Activated naive CD4-positive, alpha-beta T cell treated with anti-CD3 and anti-CD28 coated beads, Interleukin-2, amount 50 U/mL, for 16 hours (primary cell): ENCODE measurements at regions not wholly inside any gene's neighbourhood (a gene's known extent, or its start where the extent isn't known, plus 50 kb on each side); places are given as distances from the start of the nearest gene placed in this dataset.

Experiments used
- DNase-seq: peaks from one replicate; pipeline ENCODE4 v3.0.0-alpha.2; 2020

DNA sequence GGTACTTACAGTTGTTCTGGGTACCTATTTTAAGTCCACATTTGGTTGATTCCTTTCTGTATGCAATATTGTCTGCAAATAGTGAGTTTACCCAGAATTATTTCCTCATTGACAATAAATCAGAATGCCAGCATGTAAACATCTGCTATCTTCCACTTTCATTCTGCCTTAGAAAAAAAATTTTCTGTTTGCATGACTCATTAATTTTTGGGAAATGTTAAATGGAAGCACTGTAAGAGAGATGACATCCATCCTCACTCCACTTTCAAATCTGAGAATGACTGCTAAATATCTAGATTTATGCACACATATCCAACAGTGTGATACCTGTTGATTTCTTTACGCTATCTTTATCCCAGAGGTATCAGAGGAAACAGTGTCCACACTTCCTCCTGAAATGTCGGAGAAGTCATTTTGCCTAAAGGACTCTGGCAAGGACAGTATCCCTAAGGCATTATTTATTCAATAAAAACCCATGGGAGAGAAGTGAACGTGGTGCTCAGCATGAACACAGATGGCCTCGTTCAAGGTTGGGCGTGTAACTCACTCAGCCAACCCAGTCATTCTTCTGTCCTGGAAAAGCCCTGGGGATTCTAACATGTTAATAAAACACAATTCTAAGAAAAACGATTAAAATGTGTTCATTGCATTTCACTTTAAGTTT lies 780.9 kb downstream of the QKI start:
- no peak for DNase-seq

DNA sequence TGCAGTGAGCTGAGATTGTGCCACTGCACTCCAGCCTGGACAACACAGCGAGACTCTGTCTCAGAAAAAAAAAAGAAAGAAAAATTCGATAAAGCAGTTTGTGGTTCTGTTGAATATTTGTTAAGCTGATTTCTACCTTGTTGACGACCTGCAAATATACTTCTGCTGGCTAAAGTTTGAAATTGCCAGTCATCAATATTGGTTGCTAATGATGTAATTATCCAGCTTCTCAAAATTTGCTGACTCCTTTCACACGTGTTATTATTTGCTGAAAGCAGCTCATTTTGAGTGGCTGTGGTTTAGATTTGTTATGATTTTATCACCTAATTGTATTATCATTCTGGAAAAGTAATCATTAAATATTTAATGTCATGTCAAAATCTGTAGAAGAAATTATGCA lies 774.3 kb downstream of the QKI start:
- no peak for DNase-seq

DNA sequence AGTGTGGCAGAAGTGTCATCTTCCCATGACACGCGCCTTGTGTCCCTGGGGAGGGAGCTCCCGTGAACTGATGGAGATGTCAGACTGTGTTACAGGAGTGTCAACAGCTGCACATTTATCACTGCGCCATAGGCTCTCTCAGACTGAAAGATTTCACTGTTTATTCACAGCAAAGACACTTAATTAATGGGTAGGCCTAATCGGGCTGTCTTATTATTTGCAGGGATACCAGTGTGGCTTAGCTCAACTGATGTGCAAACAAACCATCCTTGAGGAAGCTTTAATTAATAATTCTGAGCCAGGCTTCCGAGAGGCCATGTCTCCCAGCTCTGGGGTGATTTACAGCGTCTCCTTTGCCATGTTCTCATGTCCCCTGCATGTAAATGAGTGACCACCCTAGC lies 771.0 kb downstream of the QKI start:
- no peak for DNase-seq

DNA sequence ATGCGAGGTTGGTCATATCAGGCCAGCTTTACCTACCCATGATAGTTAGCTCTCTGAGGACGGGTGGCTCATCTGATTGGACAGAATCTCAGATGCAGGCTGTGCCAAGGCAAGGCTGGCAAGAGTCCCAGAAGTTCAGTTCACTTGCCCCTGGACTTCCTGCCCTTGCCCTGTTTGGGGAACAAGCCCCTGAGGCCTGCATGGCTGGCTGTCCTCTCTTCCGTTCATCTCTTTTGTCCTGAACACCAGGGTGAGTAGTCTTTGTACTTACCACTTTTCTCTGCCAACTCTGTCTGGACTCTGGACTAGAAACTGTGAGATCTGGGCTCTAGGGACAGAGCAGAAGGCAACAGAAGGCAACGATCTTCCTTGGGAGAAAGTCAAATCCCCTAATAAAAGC lies 769.9 kb downstream of the QKI start:
- no peak for DNase-seq

DNA sequence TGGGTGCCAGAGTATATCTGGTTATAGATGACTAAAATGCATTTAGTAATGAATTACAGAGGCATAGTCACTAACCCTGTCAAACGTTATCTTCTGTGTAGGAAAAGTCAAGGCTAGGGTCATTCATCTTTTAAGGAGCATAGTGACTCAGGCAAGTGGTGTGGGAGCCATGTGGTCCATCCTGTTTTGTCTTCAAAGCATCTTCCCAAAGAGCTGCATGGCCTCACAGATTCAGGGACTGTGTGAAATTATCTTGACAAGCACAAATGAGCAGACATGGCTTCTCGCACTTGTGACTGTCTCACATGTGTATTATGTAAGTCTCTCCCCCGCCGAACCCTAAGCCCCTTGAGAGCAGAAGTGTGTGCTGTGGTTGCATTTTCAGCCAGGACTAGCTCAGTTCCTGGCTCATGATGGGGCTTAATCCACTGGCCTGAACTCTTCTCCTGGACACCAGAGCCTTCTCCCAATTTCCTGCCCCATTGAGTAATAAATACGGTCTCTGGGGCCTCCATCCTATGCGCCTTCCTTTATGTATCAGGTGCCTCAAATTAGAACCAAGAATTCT lies 769.1 kb downstream of the QKI start:
- DNase-seq: no peak

DNA sequence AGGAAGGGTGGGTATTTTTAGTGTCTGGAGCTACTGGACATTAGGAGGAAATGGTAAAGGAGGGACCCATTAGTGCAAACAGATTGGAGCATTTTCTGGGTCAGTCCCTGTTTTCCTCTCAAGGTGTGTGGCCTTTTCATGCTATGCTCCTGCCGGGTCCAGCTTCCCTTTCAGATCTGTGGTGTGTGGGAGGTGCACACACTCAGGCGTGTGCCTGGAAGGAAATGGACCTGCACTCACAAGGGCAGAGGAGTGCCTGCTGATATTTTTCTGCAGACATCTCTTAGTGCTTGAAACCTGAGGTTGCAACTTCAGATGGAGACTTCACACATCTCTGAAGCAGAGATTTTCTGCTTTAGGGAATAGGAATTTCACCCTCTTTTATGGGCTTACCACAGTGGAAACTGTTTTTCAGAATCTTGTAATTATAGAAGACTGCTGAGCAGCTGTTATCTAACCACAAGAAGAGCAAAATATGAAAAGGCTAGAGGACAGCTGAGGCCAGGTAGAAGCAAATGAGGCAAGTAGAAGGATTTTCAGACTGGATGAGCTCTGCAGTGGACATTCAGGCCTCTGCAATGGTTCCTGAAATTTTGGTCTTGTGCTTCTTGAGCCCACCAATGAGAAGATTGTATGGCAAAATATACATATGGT lies 764.3 kb downstream of the QKI start:
- no peak for DNase-seq

DNA sequence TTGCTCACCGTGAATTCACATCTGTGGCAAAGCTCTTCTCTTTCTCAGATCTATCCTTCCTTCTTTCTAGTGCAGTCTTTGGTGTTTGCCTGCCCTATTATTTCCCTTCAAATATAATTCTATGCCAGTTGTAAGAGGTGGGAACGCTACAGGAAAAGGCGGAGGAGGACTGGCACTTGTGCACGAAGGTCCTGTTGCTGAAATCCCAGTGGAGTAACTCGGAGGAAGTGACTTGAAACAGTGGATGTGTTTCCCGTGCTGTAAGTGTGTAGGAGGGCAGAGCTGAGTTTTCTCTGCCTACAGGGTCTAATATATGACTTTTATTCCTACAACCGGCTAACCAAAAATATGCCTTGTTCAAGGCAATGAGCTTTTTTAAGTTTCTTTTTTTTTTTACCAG lies 754.8 kb downstream of the QKI start:
- no peak for DNase-seq

DNA sequence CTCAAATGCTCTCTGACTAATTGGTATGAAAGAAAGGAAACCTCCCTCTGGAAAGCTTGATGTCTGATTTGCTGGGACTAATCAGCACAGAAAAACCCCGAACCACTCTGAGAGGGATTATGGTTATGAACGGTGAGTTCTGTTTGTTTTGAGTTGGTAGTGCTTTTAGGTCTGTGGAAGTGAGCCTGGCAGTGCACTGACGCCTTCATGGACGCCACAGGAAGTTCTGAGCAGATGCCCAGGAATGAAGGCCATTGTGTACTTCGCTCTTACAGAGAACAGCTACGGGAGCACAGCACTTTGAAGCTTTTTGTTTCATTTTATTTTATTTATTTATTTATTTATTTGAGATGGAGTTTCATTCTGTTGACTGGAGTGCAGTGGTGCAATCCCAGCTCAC lies 754.1 kb downstream of the QKI start:
- DNase-seq: no peak

DNA sequence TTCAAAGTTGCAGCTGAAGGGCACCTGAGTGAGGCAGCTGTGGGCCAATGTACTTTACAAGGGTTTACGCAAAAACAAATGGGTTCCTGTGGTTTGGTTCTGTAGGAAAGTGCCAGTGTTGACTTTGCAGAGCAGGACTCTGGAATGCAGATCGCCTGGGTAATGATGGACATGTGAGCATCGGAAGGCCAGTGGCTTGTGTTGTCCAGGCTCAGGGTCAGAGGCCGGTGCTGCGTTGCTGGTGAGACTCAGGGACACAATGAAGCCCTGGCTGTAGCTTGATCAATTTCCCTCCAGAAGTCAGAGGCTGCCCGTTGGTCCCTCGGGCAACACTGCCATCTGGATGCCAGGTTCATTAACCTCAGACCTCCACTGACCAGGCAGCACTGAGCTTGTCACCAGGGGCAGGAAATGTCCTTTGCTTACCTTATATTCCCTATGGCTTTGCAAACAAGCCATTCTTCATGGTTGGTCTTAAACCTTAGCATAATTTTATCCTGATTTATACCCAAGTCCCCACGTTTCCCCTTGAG lies 753.4 kb downstream of the QKI start:
- no peak for DNase-seq

DNA sequence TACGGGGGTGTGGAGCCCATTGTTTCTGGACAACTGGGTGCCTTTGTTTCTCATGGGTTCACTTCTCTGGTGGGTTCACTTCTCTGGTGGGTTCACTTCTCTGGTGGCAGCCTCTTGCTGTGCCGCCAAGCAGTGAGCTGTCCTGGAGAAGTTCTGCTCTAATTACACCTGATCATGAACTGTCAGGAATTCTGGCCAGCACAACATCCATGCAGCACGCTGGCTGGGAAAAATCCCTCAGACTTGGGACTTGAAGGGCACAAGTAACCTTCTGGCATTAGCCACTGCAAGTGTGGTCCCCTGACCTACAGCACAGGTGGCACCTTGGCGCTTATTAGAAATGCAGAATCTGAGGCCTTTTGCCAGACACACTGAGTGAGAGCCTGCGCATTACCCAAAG lies 752.5 kb downstream of the QKI start:
- no peak for DNase-seq

DNA sequence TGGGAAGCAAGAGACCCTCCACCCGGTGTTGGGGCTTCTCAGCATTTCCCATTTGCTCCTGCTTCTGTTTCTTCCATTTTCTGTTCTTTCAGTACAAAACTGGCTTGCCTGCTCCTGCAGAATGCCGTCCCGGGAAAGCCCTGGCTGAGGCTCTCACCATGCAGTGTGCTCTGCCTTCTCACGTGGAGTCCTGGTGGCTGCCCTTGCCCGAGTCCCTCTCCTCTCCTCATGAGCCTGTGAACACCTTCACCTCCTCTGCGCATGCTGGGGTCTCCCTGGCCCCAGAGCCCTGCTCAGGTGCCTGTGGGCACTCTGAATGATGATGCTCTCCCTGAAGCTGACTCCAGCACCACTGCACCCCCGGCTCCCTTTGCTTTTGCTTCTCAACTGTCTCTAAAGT lies 752.0 kb downstream of the QKI start:
- DNase-seq: no peak

DNA sequence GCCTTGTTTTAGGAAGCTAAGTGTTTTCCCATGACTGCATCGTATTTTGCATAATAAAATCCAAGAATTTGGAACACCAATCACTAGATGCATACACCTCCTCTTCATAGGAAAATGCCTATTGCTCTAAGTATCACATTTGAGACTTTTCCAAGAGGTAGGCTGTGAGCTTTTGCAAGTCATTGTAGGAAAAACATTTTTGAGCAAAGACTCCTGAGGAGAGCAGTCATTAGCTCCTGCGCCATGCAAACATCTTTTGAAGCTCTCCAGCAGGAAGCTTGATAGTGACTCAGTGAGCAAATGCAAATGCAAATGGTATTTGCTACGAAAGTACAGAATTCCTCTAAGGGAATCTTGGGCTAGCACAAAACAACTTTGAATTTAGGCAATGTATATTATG lies 750.4 kb downstream of the QKI start:
- no peak for DNase-seq

DNA sequence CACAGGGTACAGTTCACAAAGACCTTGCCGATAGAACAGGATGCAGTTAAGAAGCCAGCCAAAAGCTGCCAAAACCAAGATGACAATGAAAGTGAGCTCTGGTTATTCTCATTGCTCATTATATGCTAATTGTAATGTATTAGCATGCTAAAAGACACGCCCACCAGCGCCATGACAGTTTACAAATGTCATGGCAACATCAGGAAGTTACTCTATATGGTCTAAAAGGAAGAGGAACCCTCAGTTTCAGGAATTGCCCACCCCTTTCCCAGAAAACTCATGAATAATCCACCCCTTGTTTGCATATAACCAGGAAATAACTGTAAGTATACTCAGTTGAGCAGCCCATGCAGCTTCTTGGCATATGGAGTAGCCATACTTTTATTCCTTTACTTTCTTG lies 748.7 kb downstream of the QKI start:
- DNase-seq: no peak

DNA sequence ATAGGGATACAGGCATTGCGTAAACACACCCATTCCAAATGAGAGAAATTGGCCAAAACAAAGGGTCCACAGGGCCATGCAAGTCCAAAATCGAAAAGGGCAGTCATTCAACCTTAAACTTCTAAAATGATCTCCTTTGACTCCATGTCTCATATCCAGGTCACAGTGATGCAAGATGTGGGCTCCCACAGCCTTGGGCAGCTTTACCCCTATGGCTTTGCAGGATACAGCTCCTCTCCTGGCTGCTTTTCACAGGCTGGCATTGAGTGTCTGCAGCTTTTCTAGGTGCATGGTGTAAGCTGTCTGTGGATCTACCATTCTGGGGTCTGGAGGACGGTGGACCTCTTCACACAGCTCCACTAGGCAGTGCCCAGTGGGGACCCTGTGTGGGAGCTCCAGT lies 744.5 kb downstream of the QKI start:
- no peak for DNase-seq

DNA sequence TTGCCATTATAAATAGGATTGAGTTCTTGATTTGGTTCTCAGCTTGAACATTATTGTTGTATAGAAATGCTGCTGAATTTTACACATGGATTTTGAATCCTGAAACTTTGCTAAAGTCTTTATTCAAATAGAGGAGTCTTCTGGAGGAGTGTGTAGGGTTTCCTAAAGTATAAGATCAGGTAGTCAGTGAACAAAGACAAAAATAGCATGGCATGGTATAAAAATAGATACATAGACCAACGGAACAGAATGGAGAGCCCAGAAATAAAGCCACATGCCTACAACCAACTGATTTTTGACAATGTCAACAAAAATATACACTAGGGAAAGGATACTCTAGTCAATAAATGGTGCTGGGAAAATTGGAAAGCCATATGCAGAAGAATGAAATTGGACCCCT lies 740.1 kb downstream of the QKI start:
- no peak for DNase-seq

DNA sequence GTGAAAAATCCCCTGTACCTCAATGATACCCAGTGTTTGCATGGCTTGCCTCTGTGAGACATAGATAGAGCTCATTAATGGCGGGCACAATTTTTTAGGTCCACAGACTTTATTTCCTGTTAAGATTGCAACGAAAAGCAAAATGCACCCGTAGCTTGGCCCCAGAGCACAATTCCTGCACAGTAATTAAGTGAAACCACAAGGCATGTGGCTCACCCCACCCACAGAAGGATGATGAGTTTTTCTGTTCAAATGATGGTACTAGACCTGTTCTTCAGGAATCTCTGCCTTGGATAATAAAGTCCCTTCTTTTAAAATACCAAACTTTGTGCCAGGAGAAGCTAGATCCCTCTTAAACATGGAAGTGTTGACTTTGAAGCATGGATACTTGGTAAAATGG lies 738.1 kb downstream of the QKI start:
- no peak for DNase-seq

DNA sequence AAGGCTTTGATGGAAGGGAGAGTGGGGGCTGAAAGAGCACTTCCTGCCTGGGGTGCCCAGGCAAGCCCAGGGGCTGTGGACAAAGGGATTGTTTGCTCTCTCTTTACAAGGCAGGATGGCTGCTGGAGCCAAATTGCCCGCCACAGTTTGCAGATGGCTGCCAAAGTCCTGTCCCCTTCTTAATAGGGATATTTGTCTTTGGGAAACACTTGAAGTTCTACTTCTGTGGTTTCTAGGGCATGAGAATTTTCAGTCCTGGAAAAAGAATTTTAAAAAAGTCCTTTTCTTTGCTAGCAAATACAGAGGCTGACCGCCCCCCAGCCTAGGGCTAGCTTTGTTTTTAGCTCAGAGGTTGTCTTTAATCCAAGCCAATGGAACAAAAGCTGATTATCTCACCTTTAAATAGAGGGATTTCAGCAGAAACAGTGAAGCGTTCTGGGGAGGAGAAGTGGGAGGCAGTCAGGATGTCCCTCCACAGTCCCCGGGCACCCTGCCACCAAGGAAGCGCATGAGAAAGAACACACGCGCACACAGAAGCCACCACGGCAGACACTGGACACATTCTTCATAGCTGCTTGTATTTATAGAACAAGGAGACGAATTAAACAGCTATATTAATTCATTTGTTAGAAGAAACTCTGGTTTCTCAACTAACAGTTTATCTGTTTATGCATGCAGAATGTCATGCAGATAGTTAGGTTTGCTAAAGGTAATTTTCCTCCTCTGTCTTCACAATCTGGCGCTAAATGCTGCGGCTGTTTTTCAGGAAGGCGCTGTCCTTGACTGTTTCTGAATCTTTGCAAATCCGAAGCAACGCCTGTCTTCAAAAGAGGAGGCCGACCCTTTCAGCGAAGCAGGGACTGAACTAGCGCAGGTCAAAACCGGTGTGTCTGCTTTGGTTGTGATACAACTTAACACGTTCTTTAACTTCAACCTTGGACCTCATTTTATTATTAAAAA lies 736.9 kb downstream of the QKI start:
- no peak for DNase-seq

DNA sequence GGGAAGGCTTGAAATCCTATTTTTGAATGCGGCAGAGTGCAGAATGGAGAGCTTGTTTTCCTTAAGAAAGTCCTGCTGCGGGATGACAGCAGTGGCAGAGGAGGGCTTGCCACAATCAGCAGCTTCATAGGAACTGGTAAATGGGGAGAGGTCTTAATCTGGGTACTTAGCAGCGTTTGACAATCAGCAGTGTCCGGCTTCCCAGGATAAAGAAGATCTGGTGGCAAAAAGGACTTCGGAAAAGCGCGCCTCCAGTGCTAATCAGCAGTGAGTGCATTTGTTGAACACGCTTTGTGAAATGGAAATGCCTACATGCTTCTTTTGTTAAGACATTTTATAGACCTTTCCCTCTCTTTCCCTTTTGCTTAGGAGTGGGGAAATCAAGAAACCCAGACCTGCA lies 735.7 kb downstream of the QKI start:
- no peak for DNase-seq

DNA sequence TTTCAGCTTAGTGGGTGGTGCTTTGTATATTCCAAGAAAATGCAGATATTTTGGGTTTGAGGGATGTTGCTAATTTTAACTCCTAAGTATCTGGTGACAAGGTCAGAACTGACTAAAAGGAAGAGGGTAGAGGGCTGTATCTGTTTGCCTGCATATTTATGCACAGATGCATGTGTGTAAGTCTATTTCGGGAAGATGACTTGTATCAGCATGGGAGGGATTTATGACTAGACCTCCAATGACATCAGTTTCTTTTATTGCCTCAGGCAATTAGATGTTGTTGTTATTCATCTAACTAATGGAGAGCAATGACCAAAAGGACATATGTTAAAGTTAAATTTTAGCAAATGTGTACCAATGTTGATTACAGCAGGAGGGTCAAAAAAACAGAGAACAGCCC lies 734.3 kb downstream of the QKI start:
- DNase-seq: no peak

DNA sequence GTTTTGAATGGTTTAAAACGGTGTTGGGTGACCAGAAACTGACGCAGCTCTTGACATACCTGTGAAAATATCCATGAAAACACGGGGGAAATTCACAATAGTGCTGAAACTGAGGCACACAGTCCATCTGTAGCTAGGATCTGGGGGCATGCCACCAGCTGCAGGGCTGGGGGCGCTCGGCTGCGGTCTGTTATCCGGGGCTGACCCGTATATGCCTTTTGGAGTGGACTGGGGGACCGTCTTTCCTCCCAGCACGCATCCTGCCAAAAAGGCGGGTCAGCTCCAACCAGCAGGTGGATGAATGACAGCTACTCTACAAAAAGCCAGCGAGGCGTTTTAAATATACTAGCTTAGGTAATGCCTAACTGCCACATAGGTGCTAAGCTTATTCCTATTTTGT lies 729.8 kb downstream of the QKI start:
- DNase-seq: no peak

DNA sequence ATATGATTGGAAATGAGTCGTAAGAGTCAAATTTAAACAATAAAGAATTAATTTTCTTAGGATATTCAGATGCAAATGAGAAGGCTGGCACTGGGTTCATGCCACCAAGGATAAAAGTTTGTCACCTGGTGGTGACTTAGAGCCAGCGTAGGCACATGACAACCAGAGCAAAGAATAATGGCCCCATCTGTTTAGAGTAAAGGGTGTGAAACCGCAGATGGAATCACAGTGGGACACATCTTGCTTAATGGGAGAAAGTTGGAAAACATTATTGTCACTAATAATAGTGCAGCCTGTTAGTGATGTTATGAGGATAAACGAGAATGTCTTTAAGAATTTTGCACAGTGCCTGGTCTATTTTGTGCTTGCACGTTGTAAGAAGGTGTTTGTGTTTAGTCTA lies 727.8 kb downstream of the QKI start:
- no peak for DNase-seq

DNA sequence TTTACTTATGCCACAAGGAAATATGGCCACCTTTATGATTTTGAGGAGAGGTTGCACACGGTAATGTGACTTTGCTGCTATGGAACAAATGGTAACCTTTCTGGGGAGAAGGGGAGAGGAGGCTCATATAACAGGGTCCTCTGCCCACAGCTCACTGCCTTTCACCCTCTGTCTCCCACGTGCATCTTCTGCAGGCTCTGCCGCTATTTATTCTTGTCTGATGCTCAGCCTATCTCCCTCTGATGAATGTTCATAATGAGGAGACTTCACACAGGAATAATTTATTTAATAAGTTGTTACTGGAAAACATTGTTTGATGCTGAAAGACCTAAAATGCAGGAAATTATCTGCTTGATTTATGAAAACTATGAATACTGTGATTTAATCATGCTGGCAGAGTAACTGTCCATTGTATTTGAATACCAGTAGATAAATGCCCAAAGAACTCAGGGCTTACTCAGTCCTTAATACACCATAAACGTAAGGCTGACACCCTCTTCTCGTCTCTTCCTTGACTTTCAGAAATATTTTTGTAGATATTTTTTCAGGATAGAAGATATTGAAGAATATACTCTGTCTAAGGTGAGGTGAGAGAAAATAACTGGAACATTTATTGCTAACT lies 721.1 kb downstream of the QKI start:
- no peak for DNase-seq

DNA sequence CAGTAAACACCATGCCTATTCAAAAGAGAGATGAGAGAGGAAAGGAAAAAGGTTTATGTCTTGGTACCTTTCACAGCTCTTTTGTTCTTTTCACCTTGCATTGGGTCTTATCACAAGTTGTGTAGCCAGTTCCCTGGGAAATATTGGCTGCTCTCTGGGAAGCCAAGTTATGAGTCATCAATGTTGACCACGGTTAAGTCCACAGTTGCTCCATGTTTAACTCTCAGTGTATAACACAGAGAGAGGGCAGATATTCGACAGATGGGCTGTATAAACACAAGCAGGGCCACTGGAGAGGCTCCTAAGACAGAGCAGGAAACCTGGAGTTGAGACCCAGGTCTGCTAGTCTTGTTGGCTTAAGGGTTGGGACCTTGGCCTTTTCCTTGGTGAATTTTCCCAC lies 718.6 kb downstream of the QKI start:
- DNase-seq: no peak
